Adrenal gland (tissue), 9 donors: ENCODE measurements at regions not wholly inside any gene's neighbourhood (a gene's known extent, or its start where the extent isn't known, plus 50 kb on each side); places are given as distances from the start of the nearest gene placed in this dataset.
"Not testable (repeated sequence)": the region's sequence is repeated elsewhere in the genome, so short reads cannot be mapped to it uniquely, and the experiment has no call there.

Source experiments
- DNase-seq, 7 donors: peaks; one replicate each; pipeline ENCODE4 v3.0.0-alpha.2; 2019 to 2020
- H3K27ac ChIP-seq, 5 donors: fragments of 200-600 bp; sonication (generic) in 4 of 5; 1 replicate in 3 of 5; 2 replicates in 2 of 5; pipeline versions ENCODE4 v1.5.1 to v1.8.0; 2016 to 2020; ENCODE audit warnings: mild to moderate bottlenecking in 1 of 5
- H3K27me3 ChIP-seq: fragments of 200-600 bp; 2 replicates; pipeline ENCODE4 v1.8.0; 2021
- H3K36me3 ChIP-seq, 2 donors: fragments of 200-600 bp; replicated peaks in 1 of 2; 1 replicate in 1 of 2; 2 replicates in 1 of 2; pipeline versions ENCODE4 v1.5.1 to v1.8.0; 2018 to 2022
- H3K4me1 ChIP-seq, 2 donors: fragments of 200-600 bp; replicated peaks in 1 of 2; 1 replicate in 1 of 2; 2 replicates in 1 of 2; pipeline versions ENCODE4 v1.5.1 to v1.8.0; 2018 to 2021
- H3K4me3 ChIP-seq, 4 donors: fragments of 200-600 bp; sonication (generic) in 3 of 4; one replicate each; pipeline ENCODE4 v1.5.1; 2016 to 2018
- H3K9me3 ChIP-seq, 3 donors: fragments of 200-600 bp; sonication (generic) in 1 of 3; replicated peaks in 1 of 3; 1 replicate in 2 of 3; 2 replicates in 1 of 3; pipeline versions ENCODE4 v1.5.1 to v1.8.0; 2016 to 2021
- WGBS, 4 donors: extraction: QIAGEN DNeasy Blood & Tissue Kit in 2 of 4; methylation state at CpG; one replicate each; pipeline versions ENCODE4 v1.1.5 to v1.1.7; 2013 to 2017; 5-methylcytosine and 5-hydroxymethylcytosine counted together
- intact Hi-C, 2 donors: fragments of 100-400 bp; cut with DNase I; formaldehyde crosslinking; loops; one replicate each; pipeline versions ENCODE4 v1.14.1 to v1.15.0; 2022 to 2023
- donor health status: healthy with polysubstance abuse.
- donor health status: Bipolar disorder and iron deficiency.
- donor health status: DM: yes; HTN: yes; CAD: no.
- donor health status: DM: no; HTN: no; CAD: no.
- donor health status: DM: no; HTN: no; CAD: no.

DNA sequence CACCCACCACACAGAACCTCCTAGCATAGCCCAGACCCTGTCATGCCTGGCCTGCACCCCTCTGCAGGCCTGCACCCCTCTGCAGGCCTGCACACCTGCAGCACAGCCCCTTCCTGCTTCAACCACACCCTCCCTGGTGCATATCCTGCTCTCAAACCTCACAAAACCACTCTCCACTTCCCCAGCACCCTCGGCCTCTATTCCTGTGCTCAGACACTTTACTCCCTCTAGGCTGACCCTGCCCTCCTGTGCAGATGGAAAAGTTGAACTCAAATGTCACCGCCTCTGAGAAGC lies 292.0 kb downstream of the GOLGA6L6 start:
- DNase-seq, H3K36me3 ChIP-seq, H3K4me3 ChIP-seq, H3K27ac ChIP-seq, H3K27me3 ChIP-seq, intact Hi-C loops, H3K4me1 ChIP-seq, H3K9me3 ChIP-seq: not testable (repeated sequence)
- WGBS, 4 donors, result 64 to 82% (median 78%) methylated on average over 2 of the region's 2 CpGs

DNA sequence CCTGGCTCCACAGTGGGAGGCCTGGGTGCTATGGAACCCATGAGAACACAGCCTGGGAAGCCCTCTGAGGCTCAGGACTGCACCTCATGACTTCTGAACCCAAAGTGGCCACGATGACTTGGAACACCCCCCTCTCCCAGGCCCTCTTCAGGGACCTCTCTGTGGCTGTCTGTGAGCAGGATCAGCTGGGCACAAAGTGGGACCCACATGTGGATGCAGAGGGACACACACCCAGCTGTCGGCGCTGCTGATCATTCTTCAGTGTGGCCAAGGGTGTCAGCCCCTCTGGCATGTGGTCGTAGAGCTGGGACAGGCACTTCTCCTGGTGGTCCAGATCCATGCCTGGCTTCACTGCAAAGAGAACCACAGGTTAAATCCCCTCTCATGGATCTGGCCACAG lies 293.2 kb downstream of the GOLGA6L6 start:
- H3K27ac ChIP-seq, H3K27me3 ChIP-seq, H3K4me1 ChIP-seq, H3K4me3 ChIP-seq, DNase-seq, H3K9me3 ChIP-seq, H3K36me3 ChIP-seq, intact Hi-C loops: not testable (repeated sequence)
- WGBS, 4 donors, result 80 to 91% (median 86%) methylated on average over 3 to 4 of the region's 4 CpGs

DNA sequence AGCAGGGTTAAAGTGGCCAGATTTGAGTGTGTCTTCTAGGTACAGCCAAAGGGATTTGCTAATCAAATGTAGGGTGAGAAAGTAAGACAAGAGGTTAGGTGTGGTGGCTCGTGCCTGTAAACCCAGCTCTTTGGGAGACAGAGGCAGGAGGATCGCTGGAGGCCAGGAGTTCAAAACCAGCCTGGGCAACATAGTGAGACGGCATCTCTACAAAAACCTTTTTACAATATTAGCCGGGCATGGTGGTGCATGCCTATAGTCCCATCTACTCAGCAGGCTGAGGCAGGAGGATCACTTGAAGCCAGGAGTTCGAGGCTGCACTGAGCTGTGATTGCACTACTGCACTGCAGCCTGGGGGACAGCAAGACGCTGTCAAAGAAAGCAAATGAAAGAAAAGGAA lies 294.5 kb downstream of the GOLGA6L6 start:
- intact Hi-C loops, H3K4me3 ChIP-seq, DNase-seq, H3K27ac ChIP-seq, H3K4me1 ChIP-seq, H3K27me3 ChIP-seq, H3K9me3 ChIP-seq, H3K36me3 ChIP-seq: not testable (repeated sequence)
- 61 to 69% (median 63%) methylated on average over 6 of the region's 6 CpGs for WGBS, 4 donors

DNA sequence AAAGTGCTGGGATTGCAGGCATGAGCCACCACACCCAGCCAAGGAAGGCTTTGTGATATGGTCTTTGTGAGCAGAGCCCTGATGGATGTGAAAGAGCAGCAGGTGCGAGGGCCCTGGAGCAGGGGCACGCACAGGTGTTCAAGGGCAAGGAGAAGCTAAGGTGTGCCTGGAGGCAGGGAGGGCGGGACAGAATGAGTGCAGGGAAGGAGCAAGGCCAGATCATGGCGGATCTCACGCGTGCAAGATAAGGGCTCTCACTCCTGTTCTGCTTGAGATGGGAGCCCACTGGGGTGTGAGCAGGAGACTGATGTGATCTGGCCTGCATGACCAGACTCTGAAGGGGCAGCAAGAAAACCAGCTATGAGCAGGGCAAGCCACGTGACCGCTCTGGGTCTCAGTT lies 295.0 kb downstream of the GOLGA6L6 start:
- H3K4me3 ChIP-seq, H3K4me1 ChIP-seq, H3K36me3 ChIP-seq, DNase-seq, intact Hi-C loops, H3K9me3 ChIP-seq, H3K27ac ChIP-seq, H3K27me3 ChIP-seq: not testable (repeated sequence)
- 62 to 72% (median 64%) methylated on average over 8 of the region's 8 CpGs for WGBS, 4 donors

DNA sequence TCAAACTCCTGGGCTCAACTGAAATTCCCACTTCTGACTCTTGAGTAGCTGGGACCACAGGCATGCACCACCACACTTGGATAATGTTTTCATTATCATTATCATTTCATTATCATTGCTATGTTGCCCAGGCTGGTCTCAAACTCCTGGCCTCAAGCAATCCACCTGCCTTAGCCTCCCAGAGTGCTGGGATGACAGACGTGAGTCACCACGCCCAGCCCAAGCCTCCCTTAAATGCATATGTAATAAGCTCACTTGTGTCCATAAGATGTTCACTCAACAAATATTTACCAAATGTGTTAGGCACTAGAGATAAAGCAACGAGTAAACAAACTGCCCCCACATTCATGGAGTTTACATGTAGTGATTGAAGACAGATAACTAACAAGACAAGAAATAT lies 295.7 kb downstream of the GOLGA6L6 start:
- H3K4me1 ChIP-seq, H3K9me3 ChIP-seq, intact Hi-C loops, H3K27me3 ChIP-seq, H3K27ac ChIP-seq, DNase-seq, H3K36me3 ChIP-seq, H3K4me3 ChIP-seq: not testable (repeated sequence)
- WGBS, 4 donors, result 63 to 68% (median 65%) methylated on average over 3 of the region's 3 CpGs

DNA sequence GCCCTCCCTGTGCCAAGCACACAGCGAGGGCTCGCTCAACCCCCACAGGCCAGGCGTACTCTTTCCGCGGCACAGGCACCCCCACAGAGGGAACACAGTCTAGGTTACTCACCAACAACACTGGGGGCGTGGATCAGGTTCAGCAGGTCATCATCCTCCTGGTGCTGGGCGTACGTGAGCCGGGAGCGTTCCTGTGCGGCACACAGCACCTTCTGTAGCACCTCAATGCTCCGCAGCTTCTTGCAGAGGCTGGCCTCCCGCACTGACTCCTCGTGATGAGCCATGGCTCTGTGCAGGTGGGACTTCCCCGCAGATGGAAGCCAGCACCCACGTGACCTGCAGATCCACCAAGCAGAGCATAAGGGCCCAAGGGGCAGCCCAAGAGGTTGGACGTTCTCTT lies 296.8 kb downstream of the GOLGA6L6 start:
- DNase-seq, H3K4me1 ChIP-seq, intact Hi-C loops, H3K27me3 ChIP-seq, H3K4me3 ChIP-seq, H3K36me3 ChIP-seq, H3K9me3 ChIP-seq, H3K27ac ChIP-seq: not testable (repeated sequence)
- WGBS, 4 donors, result 78 to 86% (median 82%) methylated on average over 17 of the region's 17 CpGs

DNA sequence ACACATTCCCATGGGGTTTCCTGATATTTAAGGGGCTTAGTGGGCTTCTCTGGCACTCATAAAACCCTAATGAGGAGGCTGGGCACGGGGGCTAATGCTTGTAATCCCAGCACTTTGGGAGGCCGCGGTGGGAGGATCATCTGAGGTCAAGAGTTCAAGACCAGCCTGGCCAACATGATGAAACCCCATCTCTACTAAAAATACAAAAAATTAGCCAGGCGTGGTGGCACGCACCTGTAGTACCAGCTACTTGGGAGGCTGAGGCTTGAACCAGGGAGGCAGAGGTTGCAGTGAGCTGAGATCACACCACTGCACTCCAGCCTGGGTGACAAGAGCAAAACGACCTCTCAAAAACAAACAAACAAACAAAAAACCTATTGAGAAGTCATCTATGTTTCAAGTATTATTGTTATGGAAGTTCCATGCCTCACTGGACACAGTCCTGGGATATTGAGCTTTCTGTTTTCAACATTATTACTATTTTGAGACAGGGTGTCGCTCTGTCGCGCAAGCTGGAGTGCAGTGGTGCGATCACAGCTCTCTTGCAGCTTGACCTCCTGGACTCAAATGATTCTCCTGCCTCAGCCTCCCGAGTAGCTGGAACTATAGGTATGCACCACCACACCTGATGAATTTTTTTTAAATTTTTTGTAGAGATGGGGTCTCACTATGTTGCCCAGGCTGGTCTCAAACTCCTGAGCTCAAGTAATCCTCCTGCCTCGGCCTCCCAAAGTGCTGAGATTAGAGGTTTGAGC lies 297.9 kb downstream of the GOLGA6L6 start:
- DNase-seq, H3K27ac ChIP-seq, H3K9me3 ChIP-seq, H3K27me3 ChIP-seq, H3K4me3 ChIP-seq, intact Hi-C loops, H3K4me1 ChIP-seq, H3K36me3 ChIP-seq: not testable (repeated sequence)
- 62 to 68% (median 63%) methylated on average over 12 of the region's 12 CpGs for WGBS, 4 donors

DNA sequence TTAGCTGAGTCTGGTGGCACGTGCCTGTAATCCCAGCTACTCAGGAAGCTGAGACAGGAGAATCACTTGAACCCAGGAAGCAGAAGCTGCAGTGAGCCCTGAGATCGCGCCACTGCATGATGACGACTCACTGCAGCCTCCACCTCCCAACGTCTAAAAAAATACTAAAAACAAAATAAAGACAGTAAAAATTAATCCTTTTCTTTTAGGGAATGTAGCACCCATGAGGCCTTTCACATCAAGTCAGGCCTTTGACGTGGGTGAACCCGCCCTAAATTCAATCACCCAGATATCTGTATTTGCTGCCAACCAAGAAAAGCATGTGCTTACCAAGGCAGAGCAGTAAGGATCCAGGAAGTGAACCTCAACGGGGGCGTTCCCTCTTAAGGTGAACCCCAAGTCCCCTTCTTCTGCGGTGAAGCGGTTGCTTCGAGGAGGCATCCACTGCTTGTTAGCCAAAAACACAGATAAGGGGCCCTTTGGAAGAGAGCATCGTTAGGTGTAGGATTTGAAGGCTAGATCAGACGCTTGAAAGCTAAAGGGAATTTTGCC lies 301.2 kb downstream of the GOLGA6L6 start:
- H3K4me1 ChIP-seq, H3K27ac ChIP-seq, H3K4me3 ChIP-seq, intact Hi-C loops, DNase-seq, H3K36me3 ChIP-seq, H3K9me3 ChIP-seq, H3K27me3 ChIP-seq: not testable (repeated sequence)
- WGBS, 4 donors, result 74 to 76% (median 75%) methylated on average over 14 of the region's 14 CpGs

DNA sequence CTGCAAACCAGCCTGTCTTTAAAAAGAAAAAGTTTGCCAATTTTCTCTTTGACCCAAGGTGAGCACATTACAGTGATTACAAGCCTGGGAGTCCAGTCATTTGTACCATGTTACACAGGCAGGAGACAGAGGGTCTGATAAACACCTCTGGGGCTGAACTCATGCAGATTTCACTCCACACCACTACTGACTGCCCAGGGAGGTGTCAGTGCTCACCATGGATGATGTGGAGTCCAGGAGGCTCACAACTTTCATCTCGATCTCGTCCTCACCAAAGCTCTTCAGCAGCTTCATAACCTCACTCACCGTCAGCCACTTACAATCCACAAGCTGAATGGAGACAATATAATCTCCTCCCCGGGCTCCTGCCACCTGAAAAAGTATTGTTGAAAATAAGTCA lies 302.4 kb downstream of the GOLGA6L6 start:
- H3K9me3 ChIP-seq, H3K36me3 ChIP-seq, DNase-seq, H3K27ac ChIP-seq, H3K4me3 ChIP-seq, intact Hi-C loops, H3K4me1 ChIP-seq, H3K27me3 ChIP-seq: not testable (repeated sequence)
- WGBS, 4 donors, result 63 to 80% (median 74%) methylated on average over 2 to 4 of the region's 4 CpGs

DNA sequence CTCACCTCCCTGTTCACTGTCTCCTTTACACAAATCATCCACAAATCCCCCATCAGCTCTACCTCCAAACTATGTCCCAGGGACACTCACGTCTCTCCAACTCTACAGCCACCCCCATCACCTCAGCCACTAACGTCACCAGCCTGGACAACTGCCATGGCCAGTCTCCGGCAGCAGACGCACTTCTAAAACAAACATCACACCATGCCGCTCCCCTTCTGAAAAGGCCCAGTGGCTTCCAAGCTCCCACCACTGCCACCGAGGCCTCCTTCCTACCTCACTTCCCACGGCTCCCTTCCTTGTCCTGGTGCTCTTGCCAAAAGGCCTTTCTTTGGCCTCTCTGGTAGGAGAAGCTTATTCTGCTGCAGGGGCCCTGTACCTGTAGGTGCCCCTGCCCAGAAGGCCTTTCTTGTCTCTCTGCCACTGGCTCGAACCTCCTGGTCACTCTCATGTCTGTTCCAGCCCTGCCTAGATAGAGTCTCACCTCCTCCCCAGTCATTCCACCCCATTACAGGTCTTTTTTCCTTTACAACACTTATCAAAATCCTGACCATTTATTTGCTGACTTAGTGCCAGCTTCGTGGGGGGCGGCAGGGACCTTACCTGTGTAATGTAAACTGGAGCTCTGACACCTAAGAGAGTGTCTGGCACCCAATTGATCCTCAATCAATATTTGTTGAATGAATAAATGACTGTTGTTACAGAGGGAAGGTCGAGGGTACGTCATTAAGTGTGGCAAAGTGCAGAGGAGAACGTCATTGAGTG lies 304.2 kb downstream of the GOLGA6L6 start:
- 63 to 73% (median 69%) methylated on average over 13 of the region's 13 CpGs for WGBS, 4 donors
- H3K4me1 ChIP-seq, H3K27me3 ChIP-seq, H3K4me3 ChIP-seq, H3K27ac ChIP-seq, intact Hi-C loops, H3K36me3 ChIP-seq, H3K9me3 ChIP-seq, DNase-seq: not testable (repeated sequence)

DNA sequence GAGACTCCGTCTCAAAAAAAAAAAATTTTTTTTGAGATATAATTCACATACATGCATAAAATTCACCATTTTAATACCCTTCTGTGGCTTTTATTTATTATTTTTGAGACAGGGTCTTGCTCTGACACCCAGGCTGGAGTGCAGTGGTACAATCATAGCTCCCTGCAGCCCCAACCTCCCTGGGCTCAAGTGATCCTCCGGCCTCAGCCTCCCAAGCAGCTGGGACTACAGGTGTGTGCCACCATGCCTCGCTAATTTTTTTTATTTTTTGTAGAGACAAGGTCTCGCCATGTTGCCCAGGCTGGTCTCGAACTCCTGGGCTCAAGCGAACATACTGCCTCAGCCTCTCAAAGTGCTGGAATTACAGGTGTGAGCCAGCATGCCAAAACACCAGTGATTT lies 305.9 kb downstream of the GOLGA6L6 start:
- H3K4me3 ChIP-seq, DNase-seq, H3K27me3 ChIP-seq, H3K27ac ChIP-seq, H3K36me3 ChIP-seq, H3K4me1 ChIP-seq, intact Hi-C loops, H3K9me3 ChIP-seq: not testable (repeated sequence)
- 71 to 76% (median 74%) methylated on average over 6 of the region's 6 CpGs for WGBS, 4 donors
